Fibroblast of the aortic adventitia (primary cell): ENCODE measurements at regions not wholly inside any gene's neighbourhood (a gene's known extent, or its start where the extent isn't known, plus 50 kb on each side); places are given as distances from the start of the nearest gene placed in this dataset.

ENCODE experiments used
- DNase-seq: peaks from one replicate; pipeline ENCODE4 v3.0.0-alpha.2; 2010; ENCODE audit warnings: low read depth
- H3K4me3 ChIP-seq: 2 replicates; pipeline ENCODE4 v1.5.1; 2011; ENCODE audit warnings: low read depth, mild to moderate bottlenecking, control low read depth, low read length, moderate library complexity
- TF ChIP-seq, protein P1 (sequence below): IDR thresholded peaks from 2 replicates; pipeline ENCODE4 v1.5.1; 2011; ENCODE audit warnings: mild to moderate bottlenecking, low read length, control low read depth, inconsistent platforms; ENCODE audit not compliant: insufficient read depth

- no peak for DNase-seq
- no peak overlapping the region for H3K4me3 ChIP-seq
- TF ChIP-seq, protein P1, sequence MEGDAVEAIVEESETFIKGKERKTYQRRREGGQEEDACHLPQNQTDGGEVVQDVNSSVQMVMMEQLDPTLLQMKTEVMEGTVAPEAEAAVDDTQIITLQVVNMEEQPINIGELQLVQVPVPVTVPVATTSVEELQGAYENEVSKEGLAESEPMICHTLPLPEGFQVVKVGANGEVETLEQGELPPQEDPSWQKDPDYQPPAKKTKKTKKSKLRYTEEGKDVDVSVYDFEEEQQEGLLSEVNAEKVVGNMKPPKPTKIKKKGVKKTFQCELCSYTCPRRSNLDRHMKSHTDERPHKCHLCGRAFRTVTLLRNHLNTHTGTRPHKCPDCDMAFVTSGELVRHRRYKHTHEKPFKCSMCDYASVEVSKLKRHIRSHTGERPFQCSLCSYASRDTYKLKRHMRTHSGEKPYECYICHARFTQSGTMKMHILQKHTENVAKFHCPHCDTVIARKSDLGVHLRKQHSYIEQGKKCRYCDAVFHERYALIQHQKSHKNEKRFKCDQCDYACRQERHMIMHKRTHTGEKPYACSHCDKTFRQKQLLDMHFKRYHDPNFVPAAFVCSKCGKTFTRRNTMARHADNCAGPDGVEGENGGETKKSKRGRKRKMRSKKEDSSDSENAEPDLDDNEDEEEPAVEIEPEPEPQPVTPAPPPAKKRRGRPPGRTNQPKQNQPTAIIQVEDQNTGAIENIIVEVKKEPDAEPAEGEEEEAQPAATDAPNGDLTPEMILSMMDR = no peak
These were observed 137.6 kb downstream of the CMPK2 start for GRCh38 chr2:6728156-6728555.

- TF ChIP-seq, protein P1 = no peak
- no peak for DNase-seq
- no peak overlapping the region for H3K4me3 ChIP-seq
These were observed 135.7 kb downstream of the CMPK2 start for GRCh38 chr2:6730003-6730402.

GRCh38 chr2:6730649-6731532 lies 134.8 kb downstream of the CMPK2 start:
- H3K4me3 ChIP-seq = no peak overlapping the region
- DNase-seq = no peak
- TF ChIP-seq, protein P1 = no peak

DNA sequence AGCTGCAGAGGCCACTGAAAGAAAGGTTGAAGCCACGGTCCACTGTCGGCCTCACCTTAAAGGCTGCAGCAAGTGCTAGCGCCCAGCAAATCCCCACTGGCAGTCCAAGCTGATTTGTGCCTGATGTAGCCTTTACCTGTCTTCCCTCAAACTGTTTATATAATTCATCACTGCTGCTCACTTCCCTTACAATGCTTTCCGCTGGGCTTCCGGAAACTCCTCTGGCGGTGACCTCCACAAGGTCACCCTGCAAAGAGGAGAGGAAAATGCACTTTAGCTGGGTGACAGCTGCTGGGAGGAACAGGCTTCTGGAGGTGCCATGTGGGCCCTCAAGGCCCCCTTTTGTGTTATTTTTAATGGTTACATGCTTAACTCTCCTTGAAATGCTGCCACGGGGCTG lies 126.2 kb downstream of the CMPK2 start:
- no peak overlapping the region for H3K4me3 ChIP-seq
- no peak for DNase-seq
- TF ChIP-seq, protein P1 = no peak

DNA sequence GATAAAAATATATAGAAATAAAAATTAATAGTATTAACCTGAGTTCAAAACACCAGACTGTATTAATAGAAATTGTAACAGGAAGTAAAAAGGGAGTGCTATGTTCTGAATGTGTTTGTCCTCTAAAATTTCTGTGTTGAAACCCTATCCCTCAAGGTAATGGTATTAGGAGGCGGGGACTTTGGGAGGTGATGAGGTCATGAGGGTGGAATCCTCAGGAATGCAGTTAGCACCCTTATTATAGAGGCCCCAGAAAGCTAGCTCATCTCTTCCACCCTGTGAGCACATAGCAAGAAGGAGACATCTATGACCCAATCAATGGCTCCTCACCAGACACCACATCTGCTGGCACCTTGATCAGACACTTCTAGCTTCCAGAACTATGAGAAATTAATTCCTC lies 124.5 kb downstream of the CMPK2 start:
- TF ChIP-seq, protein P1 = no peak
- DNase-seq = no peak
- no peak overlapping the region for H3K4me3 ChIP-seq

DNA sequence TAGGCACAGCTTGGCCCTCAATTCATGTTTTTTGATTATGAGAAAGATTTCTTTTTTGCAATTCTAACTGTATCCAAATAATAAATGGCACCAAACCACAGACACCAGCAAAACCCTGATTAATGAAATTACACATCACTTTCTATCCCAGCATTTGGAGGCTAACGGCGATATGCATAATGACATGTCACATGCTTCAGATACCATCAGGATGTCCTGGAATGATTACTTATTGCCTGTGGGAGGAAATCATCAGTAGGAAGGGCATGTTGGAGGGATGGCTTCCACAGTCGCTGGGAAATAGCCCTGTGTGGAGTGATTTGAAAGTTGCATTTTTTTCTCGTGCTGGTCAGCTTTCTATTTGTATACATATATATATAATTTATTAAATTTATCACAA lies 121.7 kb downstream of the CMPK2 start:
- TF ChIP-seq, protein P1 = no peak
- no peak for DNase-seq
- no peak overlapping the region for H3K4me3 ChIP-seq
